Posterior cingulate gyrus (tissue), 11 donors: ENCODE measurements at regions not wholly inside any gene's neighbourhood (a gene's known extent, or its start where the extent isn't known, plus 50 kb on each side); places are given as distances from the start of the nearest gene placed in this dataset.

Experiments used
- DNase-seq, 10 donors: peaks; one replicate each; pipeline versions ENCODE4 v3.0.0 to v3.0.0-alpha.2; 2020 to 2021; ENCODE audit warnings: mixed read lengths in 3 of 10
- intact Hi-C: fragments of 100-400 bp; cut with DNase I; formaldehyde crosslinking; loops from one replicate; pipeline ENCODE4 v1.15.1; 2023

- DNase-seq: no peak
- intact Hi-C loops: no loop called here
Observed at GRCh38 chr15:35654332-35654731, 108.4 kb upstream of the DPH6 start.

DNA sequence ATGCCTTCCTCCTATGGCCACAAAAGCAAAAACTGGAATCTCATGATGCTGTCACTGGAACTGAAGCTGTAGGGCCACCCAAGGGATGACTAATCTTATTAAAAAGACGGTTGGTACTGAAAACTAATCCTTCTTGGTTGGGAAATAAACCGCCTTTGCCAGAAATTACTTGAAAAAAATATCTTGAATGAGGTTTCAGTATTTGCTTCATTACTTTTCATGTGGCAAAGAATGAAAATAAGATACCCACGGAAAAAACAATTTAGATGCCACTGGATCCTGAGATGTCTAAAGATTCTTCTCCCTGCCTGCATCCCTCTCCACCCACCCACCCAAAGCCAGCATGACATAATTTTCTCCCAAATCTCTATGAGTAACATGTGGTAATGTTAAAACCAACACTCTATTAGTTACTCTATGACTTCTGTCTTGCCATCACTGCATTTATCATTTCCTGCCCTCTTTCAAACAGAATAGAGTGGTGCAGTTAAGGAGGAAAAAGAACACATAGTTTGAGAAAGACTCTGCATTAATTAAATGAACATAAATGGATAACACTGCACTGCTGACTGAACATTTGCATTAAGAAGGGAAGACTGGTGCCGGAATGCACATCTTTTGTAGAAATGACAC lies 111.8 kb upstream of the DPH6 start:
- intact Hi-C loops: no loop called here
- no peak for DNase-seq

GRCh38 chr15:35663956-35664355 lies 118.0 kb upstream of the DPH6 start:
- intact Hi-C loops: no loop called here
- DNase-seq: no peak

DNA sequence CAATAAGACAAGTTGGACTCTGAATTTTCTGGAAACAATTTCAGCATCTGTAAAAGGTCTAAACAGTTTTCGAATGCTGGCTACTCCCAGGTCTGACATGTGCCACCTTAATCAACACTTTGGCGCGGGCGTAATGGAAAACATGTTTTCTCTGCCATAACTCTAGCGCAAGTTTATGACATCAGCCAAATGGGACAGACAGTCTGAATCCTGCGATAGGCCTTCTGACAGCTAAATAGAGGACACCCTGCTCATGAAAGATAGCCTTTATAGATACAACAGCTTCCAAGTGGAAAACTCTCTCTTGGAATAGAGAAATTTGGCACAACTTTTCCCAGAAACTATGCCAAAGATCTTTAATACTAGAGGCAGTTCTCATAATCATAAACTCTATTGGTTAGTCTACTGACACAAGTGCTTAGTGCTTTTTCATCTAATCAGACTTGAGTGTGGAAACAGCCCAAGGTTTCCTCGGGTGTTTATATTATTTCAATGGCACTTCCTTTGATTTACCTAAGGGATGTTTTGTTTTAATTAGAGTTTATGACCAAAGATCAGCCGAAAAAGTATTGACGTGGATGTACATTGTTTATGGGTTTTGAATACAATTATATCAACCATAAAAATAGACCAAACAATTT lies 120.1 kb upstream of the DPH6 start:
- DNase-seq: no peak
- intact Hi-C loops: no loop called here

GRCh38 chr15:35667908-35668307 lies 121.9 kb upstream of the DPH6 start:
- intact Hi-C loops: no loop called here

GRCh38 chr15:35669021-35669420 lies 123.1 kb upstream of the DPH6 start:
- intact Hi-C loops: no loop called here

More at GRCh38 chr15:35667908-35668307, 121.9 kb upstream of the DPH6 start:
- no peak for DNase-seq

GRCh38 chr15:35669432-35670045 lies 123.6 kb upstream of the DPH6 start:
- DNase-seq: no peak
- intact Hi-C loops: no loop called here

More at GRCh38 chr15:35669021-35669420, 123.1 kb upstream of the DPH6 start:
- no peak for DNase-seq

DNA sequence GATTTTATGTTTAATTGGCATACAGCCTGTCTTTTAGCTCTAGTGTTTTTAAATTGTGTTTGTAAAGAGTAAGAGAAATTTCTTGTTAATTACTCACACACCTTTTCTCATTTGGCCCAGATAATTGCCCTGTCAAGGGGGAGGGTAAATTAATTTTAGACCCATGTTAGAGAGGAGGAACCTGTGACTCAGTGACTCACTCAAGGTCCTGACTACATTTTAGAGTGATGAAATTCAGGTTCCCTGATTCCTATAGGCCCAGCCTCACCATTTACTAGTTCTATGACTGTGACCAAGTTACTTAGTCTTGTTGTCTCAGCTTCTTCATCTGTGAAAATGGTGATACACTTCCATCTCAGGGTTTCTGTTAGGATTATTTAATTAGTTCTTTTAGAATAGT lies 125.2 kb upstream of the DPH6 start:
- intact Hi-C loops: no loop called here
- no peak for DNase-seq

DNA sequence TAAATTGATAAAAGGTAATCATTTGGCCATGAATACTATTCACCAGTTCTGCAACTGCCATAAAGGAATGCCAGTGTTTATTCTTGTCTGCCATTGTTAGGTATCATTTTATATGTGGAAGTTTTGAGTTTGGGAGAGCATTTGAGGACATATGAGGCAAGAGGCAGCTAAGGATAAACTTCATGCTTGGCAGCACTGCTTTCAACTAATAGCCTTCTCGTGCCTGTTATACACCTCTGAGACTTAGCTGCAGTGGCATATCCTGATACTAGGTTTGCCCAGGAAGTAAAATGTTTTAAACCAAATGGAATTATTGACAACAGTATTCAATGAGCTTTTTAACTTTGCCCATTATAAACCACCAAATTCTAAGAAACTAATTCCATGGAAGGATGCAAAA lies 126.0 kb upstream of the DPH6 start:
- intact Hi-C loops: no loop called here

GRCh38 chr15:35673093-35673684 lies 127.2 kb upstream of the DPH6 start:
- intact Hi-C loops: no loop called here
- no peak for DNase-seq

More for the DNA sequence above, 126.0 kb upstream of the DPH6 start:
- no peak for DNase-seq

GRCh38 chr15:35674873-35675781 lies 129.2 kb upstream of the DPH6 start:
- intact Hi-C loops: no loop called here
- no peak for DNase-seq

GRCh38 chr15:35678774-35679173 lies 132.8 kb upstream of the DPH6 start:
- no peak for DNase-seq
- intact Hi-C loops: no loop called here

GRCh38 chr15:35679186-35679585 lies 133.2 kb upstream of the DPH6 start:
- intact Hi-C loops: no loop called here
- DNase-seq: no peak

DNA sequence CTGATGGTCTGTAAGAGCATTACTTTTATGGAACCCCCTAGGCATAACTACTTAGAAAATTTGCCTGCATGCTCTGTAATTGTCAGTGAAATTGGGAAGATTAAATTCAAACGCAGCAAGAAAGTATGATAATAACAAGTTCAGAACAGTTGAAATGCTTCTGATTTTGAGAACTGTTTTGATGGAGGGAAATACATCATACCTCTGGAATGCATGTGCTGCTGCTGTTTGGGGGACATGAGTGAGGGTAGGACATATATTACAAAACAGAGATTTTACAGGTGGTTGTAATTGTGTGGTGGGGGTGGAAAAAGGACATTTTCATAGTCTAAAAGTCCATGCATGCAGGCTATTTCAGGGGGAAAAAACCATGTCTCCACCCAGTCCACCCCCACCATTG lies 135.0 kb upstream of the DPH6 start:
- DNase-seq: no peak
- intact Hi-C loops: no loop called here

- intact Hi-C loops: no loop called here
- DNase-seq: no peak
Observed at GRCh38 chr15:35686347-35686746, 140.4 kb upstream of the DPH6 start.

- DNase-seq: no peak
- intact Hi-C loops: no loop called here
Observed at GRCh38 chr15:35689266-35689665, 143.3 kb upstream of the DPH6 start.

DNA sequence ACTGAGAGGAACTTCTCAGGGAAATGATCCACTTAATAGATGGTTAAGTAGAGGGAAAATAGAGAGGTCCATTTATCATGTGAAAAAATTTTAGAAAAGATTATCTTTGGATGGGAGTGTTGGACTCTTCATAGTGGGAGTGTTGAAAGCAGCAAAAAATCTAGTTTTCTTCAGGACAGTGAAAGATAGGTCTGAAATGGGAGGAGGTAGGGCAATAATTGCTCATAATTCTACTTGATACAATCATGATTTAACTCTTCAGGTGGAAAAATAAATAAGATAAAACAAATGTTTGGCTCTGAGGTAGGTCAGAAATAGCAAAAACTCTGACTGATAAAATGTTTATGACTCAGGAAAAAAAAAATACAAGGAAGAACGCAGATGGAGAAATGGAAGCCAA lies 144.1 kb upstream of the DPH6 start:
- DNase-seq: no peak
- intact Hi-C loops: no loop called here

- intact Hi-C loops: no loop called here
Observed at GRCh38 chr15:35690698-35691116, 144.7 kb upstream of the DPH6 start.

DNA sequence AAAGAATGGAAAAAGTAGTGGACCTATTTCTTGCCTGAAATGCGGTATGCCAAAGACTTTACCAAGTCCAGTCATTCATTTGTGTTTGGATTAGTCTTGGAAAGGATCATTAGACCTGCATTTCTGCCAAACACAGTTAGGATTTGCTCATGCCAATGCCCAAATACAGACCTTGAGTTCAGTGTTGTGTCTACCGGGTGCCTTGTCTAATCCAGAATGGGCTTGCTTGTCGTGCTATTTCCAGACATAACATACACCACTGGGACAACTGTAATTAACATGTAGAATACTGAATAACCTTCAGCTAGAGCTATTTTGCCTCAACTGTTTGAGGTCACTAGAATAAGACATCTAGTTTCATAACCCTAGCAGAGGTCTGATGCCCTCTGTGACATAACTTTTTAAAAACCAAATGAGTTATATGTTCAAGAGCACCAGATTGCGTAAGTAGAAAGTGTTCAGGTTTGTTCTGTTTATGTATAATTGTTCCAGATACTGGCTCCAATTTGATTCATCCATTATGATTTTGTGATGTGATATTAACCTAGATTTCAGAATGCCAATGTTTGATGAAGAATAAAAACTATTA lies 145.3 kb upstream of the DPH6 start:
- DNase-seq: no peak
- intact Hi-C loops: no loop called here

More at GRCh38 chr15:35690698-35691116, 144.7 kb upstream of the DPH6 start:
- DNase-seq: no peak
